Liver (tissue), 7 donors: ENCODE measurements at regions not wholly inside any gene's neighbourhood (a gene's known extent, or its start where the extent isn't known, plus 50 kb on each side); places are given as distances from the start of the nearest gene placed in this dataset.

ENCODE experiments used
- DNase-seq: peaks from one replicate; pipeline ENCODE4 v3.0.0-alpha.2; 2017; ENCODE audit warnings: low spot score
- H3K27ac ChIP-seq, 2 donors: one replicate each; pipeline ENCODE4 v1.7.0; 2013; ENCODE audit warnings: inconsistent platforms in 2 of 2, low read length in 2 of 2, control low read depth in 1 of 2, low read depth in 1 of 2, mild to moderate bottlenecking in 1 of 2
- H3K27me3 ChIP-seq, 4 donors: one replicate each; pipeline versions ENCODE4 v1.6.1 to v1.7.0; 2013; ENCODE audit warnings: low read length in 3 of 4, inconsistent platforms in 1 of 4, mild to moderate bottlenecking in 1 of 4, moderate library complexity in 1 of 4; ENCODE audit not compliant: control insufficient read depth in 4 of 4, insufficient read depth in 4 of 4
- H3K36me3 ChIP-seq, 4 donors: one replicate each; pipeline versions ENCODE4 v1.6.1 to v1.7.0; 2013; ENCODE audit warnings: low read length in 3 of 4, mild to moderate bottlenecking in 3 of 4, low read depth in 1 of 4, moderate library complexity in 1 of 4; ENCODE audit not compliant: control insufficient read depth in 4 of 4, insufficient read depth in 3 of 4
- H3K4me1 ChIP-seq, 4 donors: one replicate each; pipeline versions ENCODE4 v1.6.1 to v1.7.0; 2013; ENCODE audit warnings: low read length in 3 of 4, mild to moderate bottlenecking in 3 of 4, moderate library complexity in 1 of 4; ENCODE audit not compliant: control insufficient read depth in 4 of 4, insufficient read depth in 4 of 4
- H3K4me3 ChIP-seq, 3 donors: one replicate each; pipeline versions ENCODE4 v1.6.1 to v1.7.0; 2013; ENCODE audit warnings: low read length in 3 of 3, control low read depth in 1 of 3, low read depth in 1 of 3, mild to moderate bottlenecking in 1 of 3
- H3K9ac ChIP-seq, 2 donors: one replicate each; pipeline ENCODE4 v1.7.0; 2013; ENCODE audit warnings: low read length in 2 of 2, mild to moderate bottlenecking in 2 of 2, moderate library complexity in 2 of 2, control low read depth in 1 of 2, low read depth in 1 of 2
- H3K9me3 ChIP-seq, 4 donors: one replicate each; pipeline versions ENCODE4 v1.6.1 to v1.7.0; 2013; ENCODE audit warnings: low read length in 3 of 4; ENCODE audit not compliant: control insufficient read depth in 4 of 4
- FOXA2 ChIP-seq: IDR thresholded peaks from 2 replicates; pipeline ENCODE4 v1.6.1; 2016; ENCODE audit warnings: antibody characterized with exemption
- GABPA ChIP-seq, 2 donors: IDR thresholded peaks in 1 of 2; conservative IDR thresholded peaks in 1 of 2; 2 replicates each; pipeline ENCODE4 v1.6.1; 2016; ENCODE audit warnings: antibody characterized with exemption in 2 of 2, mild to moderate bottlenecking in 1 of 2, moderate library complexity in 1 of 2
- HNF4A ChIP-seq, 2 donors: conservative IDR thresholded peaks; 2 replicates each; pipeline ENCODE4 v1.6.1; 2016; ENCODE audit warnings: antibody characterized with exemption in 2 of 2, mild to moderate bottlenecking in 2 of 2
- HNF4G ChIP-seq: IDR thresholded peaks from 2 replicates; pipeline ENCODE4 v1.6.1; 2016; ENCODE audit warnings: antibody characterized with exemption
- JUND ChIP-seq, 2 donors: IDR thresholded peaks; 2 replicates each; pipeline ENCODE4 v1.6.1; 2016; ENCODE audit warnings: antibody characterized with exemption in 2 of 2
- MAX ChIP-seq: IDR thresholded peaks from 2 replicates; pipeline ENCODE4 v1.6.1; 2016; ENCODE audit warnings: antibody characterized with exemption
- NR2F2 ChIP-seq: IDR thresholded peaks from 2 replicates; pipeline ENCODE4 v1.6.1; 2016; ENCODE audit warnings: antibody characterized with exemption
- RAD21 ChIP-seq, 2 donors: IDR thresholded peaks; 2 replicates each; pipeline ENCODE4 v1.6.1; 2016; ENCODE audit warnings: antibody characterized with exemption in 2 of 2, mild to moderate bottlenecking in 2 of 2
- RXRA ChIP-seq, 2 donors: IDR thresholded peaks; 2 replicates each; pipeline ENCODE4 v1.6.1; 2017 to 2018; ENCODE audit warnings: antibody characterized with exemption in 2 of 2, mild to moderate bottlenecking in 1 of 2
- SP1 ChIP-seq: IDR thresholded peaks from 2 replicates; pipeline ENCODE4 v1.6.1; 2018; ENCODE audit warnings: antibody characterized with exemption, mild to moderate bottlenecking
- TAF1 ChIP-seq: conservative IDR thresholded peaks from 2 replicates; pipeline ENCODE4 v1.6.1; 2016; ENCODE audit warnings: antibody characterized with exemption, mild to moderate bottlenecking
- WGBS: extraction: QIAGEN DNeasy Blood & Tissue Kit; methylation state at CpG from one replicate; pipeline ENCODE4 v1.1.7; 2013; 5-methylcytosine and 5-hydroxymethylcytosine counted together
- TF ChIP-seq, protein P1 (sequence below): IDR thresholded peaks from 2 replicates; pipeline ENCODE4 v1.6.1; 2016; ENCODE audit warnings: antibody characterized with exemption, mild to moderate bottlenecking
- TF ChIP-seq, protein P2 (sequence below): IDR thresholded peaks from 2 replicates; pipeline ENCODE4 v1.6.1; 2016; ENCODE audit warnings: antibody characterized with exemption
- TF ChIP-seq, protein P3 (sequence below): IDR thresholded peaks from 2 replicates; pipeline ENCODE4 v1.6.1; 2016; ENCODE audit warnings: antibody characterized with exemption
- donor health status: healthy.
- donor health status: healthy.
- donor health status: healthy.
- donor health status: healthy.

DNA sequence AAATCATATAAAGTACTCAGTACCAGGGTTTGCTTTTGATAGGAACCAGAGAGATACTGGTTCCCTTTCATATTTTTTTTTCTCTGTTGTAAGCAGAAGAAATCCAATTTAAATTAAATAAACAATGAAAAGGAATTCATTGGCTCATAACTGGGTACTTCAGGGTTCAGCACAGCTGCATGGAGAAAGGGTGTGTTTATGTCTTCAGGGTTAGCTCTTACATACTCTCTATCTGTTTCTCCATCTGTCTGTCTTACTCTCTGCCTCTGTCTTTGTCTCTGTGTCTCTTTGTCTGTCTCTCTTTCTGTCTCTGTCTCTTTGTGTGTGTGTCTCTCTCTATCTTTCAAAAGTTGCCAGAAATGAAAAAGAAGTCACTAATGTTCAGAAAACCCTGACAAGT lies 345.9 kb downstream of the MSX2 start (continued):
- TF ChIP-seq, protein P1, sequence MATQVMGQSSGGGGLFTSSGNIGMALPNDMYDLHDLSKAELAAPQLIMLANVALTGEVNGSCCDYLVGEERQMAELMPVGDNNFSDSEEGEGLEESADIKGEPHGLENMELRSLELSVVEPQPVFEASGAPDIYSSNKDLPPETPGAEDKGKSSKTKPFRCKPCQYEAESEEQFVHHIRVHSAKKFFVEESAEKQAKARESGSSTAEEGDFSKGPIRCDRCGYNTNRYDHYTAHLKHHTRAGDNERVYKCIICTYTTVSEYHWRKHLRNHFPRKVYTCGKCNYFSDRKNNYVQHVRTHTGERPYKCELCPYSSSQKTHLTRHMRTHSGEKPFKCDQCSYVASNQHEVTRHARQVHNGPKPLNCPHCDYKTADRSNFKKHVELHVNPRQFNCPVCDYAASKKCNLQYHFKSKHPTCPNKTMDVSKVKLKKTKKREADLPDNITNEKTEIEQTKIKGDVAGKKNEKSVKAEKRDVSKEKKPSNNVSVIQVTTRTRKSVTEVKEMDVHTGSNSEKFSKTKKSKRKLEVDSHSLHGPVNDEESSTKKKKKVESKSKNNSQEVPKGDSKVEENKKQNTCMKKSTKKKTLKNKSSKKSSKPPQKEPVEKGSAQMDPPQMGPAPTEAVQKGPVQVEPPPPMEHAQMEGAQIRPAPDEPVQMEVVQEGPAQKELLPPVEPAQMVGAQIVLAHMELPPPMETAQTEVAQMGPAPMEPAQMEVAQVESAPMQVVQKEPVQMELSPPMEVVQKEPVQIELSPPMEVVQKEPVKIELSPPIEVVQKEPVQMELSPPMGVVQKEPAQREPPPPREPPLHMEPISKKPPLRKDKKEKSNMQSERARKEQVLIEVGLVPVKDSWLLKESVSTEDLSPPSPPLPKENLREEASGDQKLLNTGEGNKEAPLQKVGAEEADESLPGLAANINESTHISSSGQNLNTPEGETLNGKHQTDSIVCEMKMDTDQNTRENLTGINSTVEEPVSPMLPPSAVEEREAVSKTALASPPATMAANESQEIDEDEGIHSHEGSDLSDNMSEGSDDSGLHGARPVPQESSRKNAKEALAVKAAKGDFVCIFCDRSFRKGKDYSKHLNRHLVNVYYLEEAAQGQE, result no peak
- TF ChIP-seq, protein P2, sequence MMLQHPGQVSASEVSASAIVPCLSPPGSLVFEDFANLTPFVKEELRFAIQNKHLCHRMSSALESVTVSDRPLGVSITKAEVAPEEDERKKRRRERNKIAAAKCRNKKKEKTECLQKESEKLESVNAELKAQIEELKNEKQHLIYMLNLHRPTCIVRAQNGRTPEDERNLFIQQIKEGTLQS, result no peak
- TF ChIP-seq SP1, result no peak
- TF ChIP-seq RAD21 (IDR thresholded peaks at IDR 0.05), result no peak
- no peak for TF ChIP-seq JUND (IDR thresholded peaks at IDR 0.05)
- no peak for TF ChIP-seq HNF4G
- no peak for TF ChIP-seq HNF4A (conservative IDR thresholded peaks at IDR 0.05)
- TF ChIP-seq NR2F2, result no peak
- TF ChIP-seq FOXA2, result no peak
- TF ChIP-seq RXRA (IDR thresholded peaks at IDR 0.05), result no peak
- no peak for TF ChIP-seq TAF1

DNA sequence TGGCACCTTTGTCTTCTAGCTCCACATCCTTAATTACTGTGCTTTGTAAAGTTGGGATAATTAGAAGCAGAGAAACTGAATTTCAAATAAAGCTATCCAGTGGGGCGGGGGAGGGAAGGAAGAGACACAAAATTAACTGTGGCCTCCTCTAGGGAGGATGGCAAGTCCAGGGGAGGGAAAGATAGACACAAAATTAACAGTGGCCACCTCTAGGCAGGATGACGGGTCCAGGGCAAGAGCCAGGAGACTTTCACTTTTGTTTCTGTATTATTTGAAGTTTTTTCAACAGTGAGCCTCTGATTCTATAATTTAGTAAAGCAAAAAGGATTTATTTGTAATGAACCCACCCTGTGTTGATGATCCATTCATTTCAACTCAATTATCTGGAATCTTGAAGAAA lies 335.9 kb downstream of the MSX2 start:
- H3K4me3 ChIP-seq, result peak overlapping the region in 1 of 3 donors; percentile 0
- H3K4me1 ChIP-seq, result peaks cover 0 to 8% (median 5%) of the 10 kb centered on the region in 4 donors
- no peak for DNase-seq
- WGBS, result 36% methylated on average over 2 of the region's 2 CpGs
- H3K9ac ChIP-seq, result no peak overlapping the region
- H3K27me3 ChIP-seq, result no peaks in the 10 kb centered on the region
- H3K9me3 ChIP-seq, result no peaks in the 10 kb centered on the region
- H3K36me3 ChIP-seq, result no peaks in the 10 kb centered on the region
- no peak overlapping the region for H3K27ac ChIP-seq
- TF ChIP-seq MAX, result no peak
- TF ChIP-seq SP1, result no peak
- TF ChIP-seq RAD21 (IDR thresholded peaks at IDR 0.05), result no peak
- no peak for TF ChIP-seq HNF4G
- TF ChIP-seq, protein P1, result no peak
- TF ChIP-seq GABPA (IDR thresholded peaks at IDR 0.05 in 1 of 2, conservative IDR thresholded peaks at IDR 0.05 in 1 of 2), result no peak
- TF ChIP-seq, protein P2, result no peak
- no peak for TF ChIP-seq RXRA (IDR thresholded peaks at IDR 0.05)
- no peak for TF ChIP-seq NR2F2
- TF ChIP-seq, protein P3, sequence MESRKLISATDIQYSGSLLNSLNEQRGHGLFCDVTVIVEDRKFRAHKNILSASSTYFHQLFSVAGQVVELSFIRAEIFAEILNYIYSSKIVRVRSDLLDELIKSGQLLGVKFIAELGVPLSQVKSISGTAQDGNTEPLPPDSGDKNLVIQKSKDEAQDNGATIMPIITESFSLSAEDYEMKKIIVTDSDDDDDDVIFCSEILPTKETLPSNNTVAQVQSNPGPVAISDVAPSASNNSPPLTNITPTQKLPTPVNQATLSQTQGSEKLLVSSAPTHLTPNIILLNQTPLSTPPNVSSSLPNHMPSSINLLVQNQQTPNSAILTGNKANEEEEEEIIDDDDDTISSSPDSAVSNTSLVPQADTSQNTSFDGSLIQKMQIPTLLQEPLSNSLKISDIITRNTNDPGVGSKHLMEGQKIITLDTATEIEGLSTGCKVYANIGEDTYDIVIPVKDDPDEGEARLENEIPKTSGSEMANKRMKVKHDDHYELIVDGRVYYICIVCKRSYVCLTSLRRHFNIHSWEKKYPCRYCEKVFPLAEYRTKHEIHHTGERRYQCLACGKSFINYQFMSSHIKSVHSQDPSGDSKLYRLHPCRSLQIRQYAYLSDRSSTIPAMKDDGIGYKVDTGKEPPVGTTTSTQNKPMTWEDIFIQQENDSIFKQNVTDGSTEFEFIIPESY, result no peak
- TF ChIP-seq FOXA2, result no peak
